ENCODE measurements at regions not wholly inside any gene's neighbourhood (a gene's known extent, or its start where the extent isn't known, plus 50 kb on each side); places are given as distances from the start of the nearest gene placed in this dataset.

GRCh38 chr18:8910186-8910822 lies 192.2 kb upstream of the NDUFV2 start:
- TF ChIP-seq CTCF (IDR thresholded peaks at IDR 0.05): no peak
- TF ChIP-seq POLR2AphosphoS5 (IDR thresholded peaks at IDR 0.05; ENCODE audit: low read depth, low read length): no peak
- TF ChIP-seq TCF7L2 (IDR thresholded peaks at IDR 0.05; ENCODE audit: low read depth, low read length): no peak
- TF ChIP-seq SIN3A (IDR thresholded peaks at IDR 0.05; ENCODE audit: borderline replicate concordance, insufficient read depth, low read depth, low read length): no peak
- TF ChIP-seq REST (IDR thresholded peaks at IDR 0.05; ENCODE audit: insufficient read depth in 1 of 2, low read depth in 2 of 2, low read length in 1 of 2): no peak

Data from Panc1 (cell line).